H1 (cell line): ENCODE measurements at regions not wholly inside any gene's neighbourhood (a gene's known extent, or its start where the extent isn't known, plus 50 kb on each side); places are given as distances from the start of the nearest gene placed in this dataset.
"Not testable (repeated sequence)": the region's sequence is repeated elsewhere in the genome, so short reads cannot be mapped to it uniquely, and the experiment has no call there.

Experiments used
- CTCF ChIA-PET: fragments of 300-600 bp; sonication (Branson Sonifier 250); formaldehyde crosslinking; loops from one replicate; lab custom pipeline; 2021; ENCODE audit not compliant: partially characterized antibody; lab: Charles Lee
- POLR2A ChIA-PET: fragments of 300-600 bp; sonication (Branson Sonifier 250); formaldehyde crosslinking; loops from one replicate; lab custom pipeline; 2021; ENCODE audit warnings: inconsistent platforms; ENCODE audit not compliant: partially characterized antibody; lab: Charles Lee
- DNase-seq, 2 experiments: peaks; one replicate each; pipeline versions ENCODE4 v3.0.0 to v3.0.0-alpha.2; 2010 to 2022; ENCODE audit warnings: low spot score in 2 of 2, low read depth in 1 of 2, mixed read lengths in 1 of 2
- FAIRE-seq: peaks from 2 replicates; lab custom pipeline; 2011; peaks lifted over from hg19 to GRCh38; lab: Jason Lieb, UNC
- H2AFZ ChIP-seq: 2 replicates; pipeline ENCODE4 v1.8.1; 2012; ENCODE audit warnings: low read length, inconsistent platforms
- H2AK5ac ChIP-seq: 2 replicates; pipeline ENCODE4 v1.6.1; 2013; ENCODE audit warnings: low read depth, low read length
- H2BK120ac ChIP-seq: replicated peaks from 2 replicates; pipeline ENCODE3; 2013; ENCODE audit warnings: low read depth, low read length, inconsistent platforms
- H2BK12ac ChIP-seq: 2 replicates; pipeline ENCODE4 v1.6.1; 2013; ENCODE audit warnings: low read depth, low read length
- H2BK15ac ChIP-seq: 2 replicates; pipeline ENCODE4 v1.6.1; 2013; ENCODE audit warnings: low read length
- H2BK20ac ChIP-seq: 2 replicates; pipeline ENCODE4 v1.6.1; 2013; ENCODE audit warnings: low read length
- H2BK5ac ChIP-seq: 2 replicates; pipeline ENCODE4 v1.6.1; 2013; ENCODE audit warnings: low read depth, low read length
- H3K14ac ChIP-seq: 2 replicates; pipeline ENCODE4 v1.6.1; 2013; ENCODE audit warnings: inconsistent platforms; ENCODE audit not compliant: insufficient read length
- H3K18ac ChIP-seq: 2 replicates; pipeline ENCODE4 v1.6.1; 2013; ENCODE audit warnings: low read length; ENCODE audit errors: extremely low read depth
- H3K23ac ChIP-seq: 2 replicates; pipeline ENCODE4 v1.6.1; 2013; ENCODE audit warnings: inconsistent platforms; ENCODE audit not compliant: insufficient read length
- H3K23me2 ChIP-seq: 2 replicates; pipeline ENCODE4 v1.6.1; 2013; ENCODE audit warnings: low read depth, low read length
- H3K27ac ChIP-seq: 2 replicates; pipeline ENCODE4 v1.6.1; 2011; ENCODE audit warnings: low read depth, low read length, inconsistent platforms
- H3K27me3 ChIP-seq, 4 experiments: replicated peaks in 1 of 4; 1 replicate in 1 of 4; 2 replicates in 3 of 4; pipeline versions ENCODE4 v1.6.1 to v1.8.1; 2011 to 2013; ENCODE audit warnings: low read length in 3 of 4, mild to moderate bottlenecking in 3 of 4, inconsistent platforms in 2 of 4, mixed read lengths in 2 of 4, moderate library complexity in 1 of 4; ENCODE audit not compliant: control insufficient read depth in 3 of 4, insufficient read depth in 3 of 4; ENCODE audit errors: extremely low read depth in 1 of 4
- H3K36me3 ChIP-seq, 4 experiments: 2 replicates each; pipeline versions ENCODE4 v1.6.1 to v1.8.1; 2011 to 2013; ENCODE audit warnings: mild to moderate bottlenecking in 4 of 4, low read length in 3 of 4, moderate library complexity in 2 of 4, control low read depth in 1 of 4, inconsistent platforms in 1 of 4; ENCODE audit not compliant: insufficient read depth in 4 of 4, control insufficient read depth in 2 of 4
- H3K4ac ChIP-seq: replicated peaks from 2 replicates; pipeline ENCODE3; 2013; ENCODE audit warnings: low read length, low read depth, mixed read lengths, inconsistent platforms; ENCODE audit not compliant: insufficient read length
- H3K4me1 ChIP-seq, 4 experiments: replicated peaks in 1 of 4; 1 replicate in 1 of 4; 2 replicates in 3 of 4; pipeline versions ENCODE4 v1.6.1 to v1.8.1; 2011 to 2013; ENCODE audit warnings: low read length in 3 of 4, inconsistent platforms in 2 of 4, mixed read lengths in 1 of 4; ENCODE audit not compliant: insufficient read depth in 4 of 4, control insufficient read depth in 3 of 4
- H3K4me2 ChIP-seq, 2 experiments: 2 replicates each; pipeline versions ENCODE4 v1.6.1 to v1.8.1; 2011 to 2013; ENCODE audit warnings: low read depth in 2 of 2, low read length in 2 of 2, control low read depth in 1 of 2, inconsistent platforms in 1 of 2, mild to moderate bottlenecking in 1 of 2; ENCODE audit not compliant: insufficient read depth in 1 of 2
- H3K4me3 ChIP-seq, 4 experiments: fragments of 200-600, 300-600 bp in 1 of 4; sonication (generic), shearing (Covaris generic), sonication (Bioruptor Twin) in 1 of 4; 2 replicates each; pipeline versions ENCODE4 v1.5.1 to v1.8.1; 2011 to 2016; ENCODE audit warnings: low read length in 4 of 4, low read depth in 3 of 4, control low read depth in 2 of 4, inconsistent platforms in 2 of 4, mild to moderate bottlenecking in 2 of 4, mixed read lengths in 1 of 4, moderate library complexity in 1 of 4; ENCODE audit not compliant: insufficient read depth in 2 of 4; ENCODE audit errors: extremely low read depth in 1 of 4
- H3K56ac ChIP-seq: replicated peaks from 2 replicates; pipeline ENCODE3; 2013; ENCODE audit warnings: low read depth, mild to moderate bottlenecking, mixed read lengths, low read length, inconsistent platforms; ENCODE audit not compliant: insufficient read length
- H3K79me1 ChIP-seq: 2 replicates; pipeline ENCODE4 v1.6.1; 2013; ENCODE audit warnings: low read depth, low read length, control low read depth
- H3K79me2 ChIP-seq, 2 experiments: 2 replicates each; pipeline versions ENCODE4 v1.6.1 to v1.8.1; 2012 to 2013; ENCODE audit warnings: low read length in 2 of 2, mild to moderate bottlenecking in 2 of 2, inconsistent platforms in 1 of 2; ENCODE audit not compliant: insufficient read depth in 2 of 2, control insufficient read depth in 1 of 2
- H3K9ac ChIP-seq, 4 experiments: replicated peaks in 1 of 4; 1 replicate in 1 of 4; 2 replicates in 3 of 4; pipeline versions ENCODE4 v1.6.1 to v1.8.1; 2011 to 2013; ENCODE audit warnings: low read depth in 3 of 4, low read length in 3 of 4, control low read depth in 2 of 4, mild to moderate bottlenecking in 2 of 4, moderate library complexity in 2 of 4, inconsistent platforms in 1 of 4; ENCODE audit errors: extremely low read depth in 1 of 4
- H3K9me3 ChIP-seq, 2 experiments: 2 replicates each; pipeline versions ENCODE4 v1.6.1 to v1.8.1; 2012 to 2013; ENCODE audit warnings: mild to moderate bottlenecking in 2 of 2, moderate library complexity in 2 of 2, control low read depth in 1 of 2, inconsistent platforms in 1 of 2, low read depth in 1 of 2, low read length in 1 of 2, mixed read lengths in 1 of 2; ENCODE audit not compliant: insufficient read depth in 2 of 2
- H4K20me1 ChIP-seq, 2 experiments: replicated peaks in 1 of 2; 2 replicates each; pipeline versions ENCODE3 to v1.8.1; 2011 to 2013; ENCODE audit warnings: inconsistent platforms in 2 of 2, low read length in 2 of 2, mild to moderate bottlenecking in 1 of 2; ENCODE audit not compliant: insufficient read depth in 2 of 2, control insufficient read depth in 1 of 2
- H4K5ac ChIP-seq: 2 replicates; pipeline ENCODE4 v1.6.1; 2013; ENCODE audit warnings: low read length, low read depth, mixed read lengths, inconsistent platforms; ENCODE audit not compliant: insufficient read length
- H4K8ac ChIP-seq: 2 replicates; pipeline ENCODE4 v1.8.0; 2013; ENCODE audit warnings: mild to moderate bottlenecking, moderate library complexity, low read length, inconsistent platforms; ENCODE audit not compliant: insufficient read depth; ENCODE audit errors: extremely low read depth
- H4K91ac ChIP-seq: replicated peaks from 2 replicates; pipeline ENCODE3; 2013; ENCODE audit warnings: low read length, mixed read lengths, inconsistent platforms; ENCODE audit not compliant: insufficient read length
- WGBS, 2 experiments: shearing (Covaris generic) in 1 of 2; methylation state at CpG; one replicate each; pipeline versions ENCODE4 v1.1.6 to v1.1.7; 2013 to 2015; ENCODE audit warnings: low lambda C conversion rate in 2 of 2, mixed read lengths in 2 of 2, inconsistent platforms in 1 of 2, low coverage in 1 of 2, missing lambda C conversion rate in 1 of 2; ENCODE audit not compliant: insufficient replicate concordance in 2 of 2, insufficient coverage in 1 of 2, insufficient read length in 1 of 2; ENCODE audit errors: extremely low coverage in 1 of 2, missing lambda C conversion rate in 1 of 2; 5-methylcytosine and 5-hydroxymethylcytosine counted together

GRCh38 chr6:156584121-156584520, 193.1 kb upstream of the ARID1B start:
- WGBS, 2 experiments: 96% methylated on average over 4 of the region's 4 CpGs; no CpG with 5 or more reads in 1 of the 2 experiments
- H3K27ac ChIP-seq, H3K23me2 ChIP-seq, H3K4me3 ChIP-seq, H3K79me2 ChIP-seq, H4K20me1 ChIP-seq, H3K14ac ChIP-seq, H3K36me3 ChIP-seq, DNase-seq, H3K4ac ChIP-seq, H3K23ac ChIP-seq, H2BK12ac ChIP-seq, CTCF ChIA-PET, H2BK120ac ChIP-seq, H2AFZ ChIP-seq, H4K8ac ChIP-seq, H2AK5ac ChIP-seq, H2BK15ac ChIP-seq, H3K56ac ChIP-seq, H3K9ac ChIP-seq, H2BK5ac ChIP-seq, H3K18ac ChIP-seq, H4K5ac ChIP-seq, H3K4me2 ChIP-seq, FAIRE-seq, H4K91ac ChIP-seq, H3K27me3 ChIP-seq, H3K4me1 ChIP-seq, H2BK20ac ChIP-seq, H3K79me1 ChIP-seq, POLR2A ChIA-PET, H3K9me3 ChIP-seq: not testable (repeated sequence)
